GM12874 (cell line): ENCODE measurements at regions not wholly inside any gene's neighbourhood (a gene's known extent, or its start where the extent isn't known, plus 50 kb on each side); places are given as distances from the start of the nearest gene placed in this dataset.

Source experiments
- TF ChIP-seq, protein P1 (sequence below): IDR thresholded peaks from 2 replicates; pipeline ENCODE4 v1.5.1; 2011; ENCODE audit warnings: low read depth, mild to moderate bottlenecking, control low read depth, low read length, moderate library complexity; ENCODE audit not compliant: insufficient read depth

DNA sequence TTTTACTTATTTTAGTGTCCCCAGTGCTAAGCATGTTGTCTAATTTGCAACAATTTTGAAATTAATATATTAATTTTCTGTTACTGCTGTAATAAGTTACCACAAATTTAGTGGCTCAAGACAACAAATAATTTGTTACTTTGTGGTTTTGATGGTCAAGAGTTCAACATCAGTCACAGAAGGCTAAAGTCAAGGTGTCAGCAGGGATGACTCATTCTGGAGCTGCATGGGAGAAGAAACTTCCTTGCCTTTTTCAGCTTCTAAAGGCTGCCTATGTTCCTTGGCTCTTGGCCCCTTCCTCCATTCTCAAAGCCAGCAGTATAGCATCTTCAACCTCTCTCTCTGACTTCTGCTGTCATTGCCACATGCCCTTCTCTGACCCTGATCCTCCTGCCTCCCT is 271.8 kb downstream of the HLX start:
- TF ChIP-seq, protein P1, sequence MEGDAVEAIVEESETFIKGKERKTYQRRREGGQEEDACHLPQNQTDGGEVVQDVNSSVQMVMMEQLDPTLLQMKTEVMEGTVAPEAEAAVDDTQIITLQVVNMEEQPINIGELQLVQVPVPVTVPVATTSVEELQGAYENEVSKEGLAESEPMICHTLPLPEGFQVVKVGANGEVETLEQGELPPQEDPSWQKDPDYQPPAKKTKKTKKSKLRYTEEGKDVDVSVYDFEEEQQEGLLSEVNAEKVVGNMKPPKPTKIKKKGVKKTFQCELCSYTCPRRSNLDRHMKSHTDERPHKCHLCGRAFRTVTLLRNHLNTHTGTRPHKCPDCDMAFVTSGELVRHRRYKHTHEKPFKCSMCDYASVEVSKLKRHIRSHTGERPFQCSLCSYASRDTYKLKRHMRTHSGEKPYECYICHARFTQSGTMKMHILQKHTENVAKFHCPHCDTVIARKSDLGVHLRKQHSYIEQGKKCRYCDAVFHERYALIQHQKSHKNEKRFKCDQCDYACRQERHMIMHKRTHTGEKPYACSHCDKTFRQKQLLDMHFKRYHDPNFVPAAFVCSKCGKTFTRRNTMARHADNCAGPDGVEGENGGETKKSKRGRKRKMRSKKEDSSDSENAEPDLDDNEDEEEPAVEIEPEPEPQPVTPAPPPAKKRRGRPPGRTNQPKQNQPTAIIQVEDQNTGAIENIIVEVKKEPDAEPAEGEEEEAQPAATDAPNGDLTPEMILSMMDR, result no peak

DNA sequence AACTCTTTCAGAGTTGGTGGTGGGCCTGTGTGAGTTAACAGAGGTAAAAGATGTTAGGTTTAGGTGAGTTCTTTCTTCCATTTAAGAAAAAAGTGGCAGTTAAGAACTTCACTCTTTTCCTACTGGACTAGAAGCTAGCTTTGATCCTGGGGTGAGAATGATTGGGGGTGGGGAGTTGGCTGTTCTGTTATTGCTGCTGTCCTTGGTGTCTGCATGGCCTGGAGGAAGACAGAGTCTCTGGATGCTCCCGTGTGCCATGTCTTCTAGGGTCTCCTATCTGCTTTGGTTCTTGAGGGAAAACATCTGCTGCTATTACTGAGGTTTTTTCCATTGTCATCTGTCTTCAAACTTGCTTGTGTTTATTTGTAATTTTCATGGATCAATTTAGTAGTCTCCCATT is 275.7 kb downstream of the HLX start:
- TF ChIP-seq, protein P1, result no peak

DNA sequence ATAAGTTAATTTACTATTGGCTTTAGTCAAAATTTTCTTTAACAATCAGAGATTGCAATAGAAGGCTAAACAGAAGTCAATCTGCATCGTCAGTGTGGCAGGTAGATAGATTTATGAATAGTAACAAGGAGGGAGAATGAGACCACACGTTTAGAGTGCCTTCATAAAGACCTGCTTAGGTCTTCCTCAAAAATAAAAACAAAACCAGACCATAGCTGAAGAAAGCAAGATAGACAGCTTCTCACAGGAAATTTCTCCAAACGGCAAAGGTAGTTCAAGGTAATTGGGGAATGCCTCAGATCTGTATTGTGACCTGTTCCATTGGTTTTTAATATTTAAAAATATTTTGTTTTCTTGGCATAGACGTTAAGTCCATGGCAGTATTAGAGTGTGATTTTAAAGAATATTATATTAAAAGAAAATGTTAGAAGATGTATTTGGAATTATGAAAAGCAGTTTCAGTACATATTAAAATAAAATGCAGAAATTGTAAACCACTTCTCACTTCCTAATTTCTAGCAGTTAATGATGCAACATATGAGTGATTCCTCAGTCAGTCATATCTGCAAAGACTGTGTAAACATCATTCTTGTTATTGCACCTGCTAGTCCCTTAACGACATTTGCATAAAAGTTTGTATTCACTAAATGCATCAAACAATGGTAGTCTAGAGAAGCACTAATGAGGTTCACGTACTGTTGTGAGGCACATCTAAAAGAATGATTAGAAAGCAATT is 278.0 kb downstream of the HLX start:
- TF ChIP-seq, protein P1, result no peak

DNA sequence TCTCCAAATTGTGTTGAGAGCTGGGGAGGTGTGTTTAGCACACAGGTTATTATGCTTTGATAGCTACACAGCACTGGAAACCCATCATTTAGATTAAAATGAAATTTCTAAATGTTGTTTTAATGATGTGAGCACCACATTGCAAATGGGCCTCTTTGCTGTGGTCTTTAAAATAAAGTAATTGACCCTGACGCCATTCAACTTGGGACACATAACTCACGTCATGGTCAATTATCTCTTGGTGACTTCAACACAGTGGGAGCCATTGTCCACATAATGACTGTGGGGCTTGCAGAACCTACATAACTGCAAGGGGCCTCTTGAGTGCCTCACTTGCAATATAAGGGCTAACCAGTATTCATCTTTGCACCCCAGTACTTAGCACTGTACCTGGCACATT is 280.4 kb downstream of the HLX start:
- TF ChIP-seq, protein P1, result no peak

DNA sequence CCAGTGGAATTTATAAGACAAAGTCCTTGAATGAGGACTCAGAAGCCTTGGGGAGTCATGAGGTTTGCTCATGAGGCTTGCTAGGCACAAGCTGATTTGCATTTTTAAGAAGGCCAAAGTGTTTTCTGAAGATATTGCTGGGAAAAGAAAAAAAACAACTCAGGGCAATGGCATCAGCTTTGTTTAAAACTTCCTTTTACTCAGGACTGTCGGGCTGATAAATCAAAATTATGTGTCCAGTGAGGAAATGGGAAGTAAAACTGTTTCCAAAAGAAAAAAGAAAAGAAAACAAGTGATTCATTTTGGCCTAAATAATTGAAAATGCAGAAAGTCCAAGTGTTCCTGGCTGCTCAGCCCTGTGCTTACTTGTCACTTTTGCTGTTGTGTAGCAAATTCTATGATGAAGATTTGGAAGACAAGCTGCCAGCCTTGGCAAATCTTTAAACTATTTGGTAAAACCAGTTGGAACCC is 282.4 kb downstream of the HLX start:
- TF ChIP-seq, protein P1, result no peak

DNA sequence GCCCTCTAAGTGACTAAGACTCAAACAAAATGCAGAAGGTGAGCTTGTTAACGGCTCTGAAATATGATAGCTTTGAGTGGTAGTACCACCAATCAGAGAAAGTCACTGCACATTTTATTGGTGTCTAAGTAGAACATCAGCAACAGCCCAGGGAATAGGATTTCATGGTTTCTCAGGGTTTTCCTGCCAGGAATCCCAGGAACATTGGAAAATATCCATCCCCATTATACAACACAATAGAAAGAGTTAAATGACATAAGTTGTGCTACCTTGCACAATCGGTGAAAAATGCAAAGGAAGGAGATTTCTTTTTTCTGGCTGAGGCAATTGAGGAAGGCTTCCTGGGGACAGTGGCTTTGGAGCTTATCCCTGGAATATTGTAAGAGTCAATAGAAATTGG is 283.1 kb downstream of the HLX start:
- TF ChIP-seq, protein P1, result no peak

DNA sequence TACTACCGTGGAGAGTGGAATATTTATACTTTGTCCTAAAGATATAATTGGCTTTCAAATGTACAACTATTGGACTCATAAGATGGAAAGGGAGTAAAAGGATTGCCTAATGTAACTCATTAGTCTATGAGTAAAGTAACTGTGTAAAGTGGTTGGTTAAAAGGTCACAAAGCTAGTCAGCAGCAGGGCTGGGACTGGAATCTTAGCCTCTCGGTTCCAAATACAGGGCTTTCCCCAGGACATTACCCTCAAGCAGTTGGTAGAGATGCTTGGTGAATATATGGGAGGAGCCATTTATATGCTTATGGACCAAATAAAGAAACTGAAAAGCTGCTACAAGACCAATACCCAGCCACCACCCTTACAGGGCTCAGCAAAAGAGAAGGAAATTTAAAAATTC is 283.7 kb downstream of the HLX start:
- TF ChIP-seq, protein P1, result no peak
